Stimulated activated CD8-positive, alpha-beta memory T cell treated with anti-CD3 and anti-CD28 coated beads, Interleukin-4, amount 100 ng/mL, for 48 hours (primary cell): ENCODE measurements at regions not wholly inside any gene's neighbourhood (a gene's known extent, or its start where the extent isn't known, plus 50 kb on each side); places are given as distances from the start of the nearest gene placed in this dataset.

Experiments
- DNase-seq: peaks from one replicate; pipeline ENCODE4 v3.0.0-alpha.2; 2020

DNA sequence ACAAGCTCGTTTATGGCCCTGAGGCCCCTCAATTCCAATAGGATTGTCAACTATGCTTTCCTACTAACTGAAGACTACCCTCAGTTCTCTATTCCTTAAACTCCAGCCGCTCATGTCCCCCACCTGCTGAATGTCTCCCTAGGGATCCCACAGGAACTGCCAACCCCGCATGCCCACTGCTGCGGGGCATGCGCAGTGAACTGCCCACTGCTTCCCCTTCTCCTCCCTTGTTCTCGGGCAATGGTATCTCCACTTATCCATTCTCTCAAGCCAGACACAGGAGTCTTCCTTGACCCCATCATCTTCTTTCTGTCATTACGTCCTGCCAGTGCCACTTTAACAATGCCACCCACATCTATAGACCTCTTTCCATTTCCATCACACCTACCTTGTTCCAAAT is 90.0 kb downstream of the FGF18 start:
- DNase-seq = no peak

DNA sequence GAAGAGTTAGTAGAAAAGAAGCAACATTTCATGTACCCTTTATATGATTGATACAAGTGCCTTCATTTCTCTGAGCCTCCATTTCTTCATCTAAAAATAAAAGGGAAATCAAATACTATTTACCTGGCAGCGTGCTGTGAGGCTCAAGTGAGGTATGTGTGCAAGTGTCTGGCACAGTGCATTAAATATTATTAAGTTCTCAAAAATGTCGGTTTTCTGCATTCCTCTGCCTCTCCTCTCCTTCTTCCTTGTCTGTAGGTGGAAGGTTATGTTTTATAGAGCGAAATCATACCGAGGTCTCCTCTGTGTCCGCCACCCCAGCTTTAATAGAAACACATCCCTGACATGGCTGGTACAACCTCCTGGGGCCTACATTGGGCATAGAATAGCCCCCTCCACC is 93.0 kb downstream of the FGF18 start:
- DNase-seq = no peak

DNA sequence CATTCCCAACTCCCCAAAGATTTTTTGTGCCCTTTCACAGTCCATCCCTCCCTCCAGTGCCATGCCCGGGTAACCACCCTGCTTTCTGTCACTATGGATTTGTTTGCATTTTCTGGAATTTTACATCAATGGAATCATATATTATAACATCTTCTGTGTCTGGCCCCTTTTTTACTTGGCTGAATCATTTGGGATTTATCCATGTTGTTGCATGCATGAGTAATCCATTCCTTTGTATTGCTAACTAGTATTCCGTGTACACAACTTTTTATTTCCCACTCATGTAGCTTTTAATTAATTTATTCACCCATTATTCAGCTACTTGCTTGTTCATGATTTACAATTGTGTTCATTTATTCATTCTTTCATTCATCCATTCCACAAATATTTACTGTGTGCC is 94.1 kb downstream of the FGF18 start:
- DNase-seq = no peak

DNA sequence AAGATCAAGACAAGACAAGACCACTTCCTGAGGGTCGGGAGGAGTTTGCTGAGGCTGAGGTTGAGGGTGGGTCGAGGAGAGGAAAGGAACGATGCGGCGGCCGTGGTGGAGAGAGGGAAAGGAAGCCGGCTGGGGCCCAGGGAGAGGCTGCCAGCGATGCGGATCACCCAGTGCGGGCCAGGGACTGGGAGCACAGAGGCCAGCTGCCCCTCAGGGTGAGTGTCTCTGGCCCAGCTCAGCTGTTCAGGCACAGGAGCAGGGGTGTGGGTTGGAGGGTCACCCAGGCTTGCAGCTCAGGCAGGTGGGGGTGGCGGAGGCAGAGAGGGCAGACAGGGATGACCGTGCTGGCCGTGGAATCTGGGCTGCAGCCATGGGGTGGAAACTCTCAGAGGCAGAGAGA is 99.5 kb downstream of the FGF18 start:
- DNase-seq = no peak

DNA sequence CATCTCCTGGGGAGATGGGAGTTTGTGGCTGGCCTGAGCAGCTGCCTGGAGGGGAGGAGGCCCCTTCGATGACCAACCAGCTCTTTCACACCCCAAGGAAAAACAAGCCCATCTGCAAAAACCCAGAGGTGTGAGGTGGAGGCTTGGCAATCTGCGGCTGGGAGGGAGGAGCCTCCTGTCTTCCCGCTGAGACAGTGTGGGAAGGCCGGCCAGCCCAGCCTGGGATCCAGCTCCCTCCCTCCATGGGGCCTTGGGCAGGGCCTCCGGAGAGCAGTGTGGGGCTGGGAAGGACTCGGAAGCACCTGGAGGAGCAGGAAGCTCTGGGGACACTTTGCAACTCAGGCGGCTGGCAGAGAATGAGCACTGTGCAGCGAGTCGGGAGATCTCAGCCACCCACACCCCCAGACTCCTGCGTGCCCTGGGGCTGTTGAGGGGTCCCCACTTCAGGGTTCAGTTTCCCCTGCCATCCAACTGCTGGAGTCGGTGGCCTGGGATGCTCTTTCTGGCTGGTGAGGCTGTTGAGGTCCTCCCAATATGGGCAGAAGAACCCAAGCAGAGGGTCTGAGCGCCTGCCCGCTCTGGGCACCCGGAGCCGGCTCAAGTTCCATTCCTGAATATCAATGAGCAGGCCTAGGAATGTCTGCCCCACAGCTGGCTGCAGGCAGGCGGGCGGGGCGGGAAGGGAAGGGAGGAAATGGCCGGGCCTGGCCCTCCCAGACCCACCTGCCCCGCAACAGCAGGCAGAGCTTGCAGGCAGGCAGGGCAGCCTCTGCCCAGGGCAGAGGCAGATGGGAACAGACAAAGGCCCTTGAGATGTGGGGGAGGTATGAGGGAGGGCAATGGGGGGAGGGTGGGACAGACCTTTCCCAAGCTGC is 101.1 kb downstream of the FGF18 start:
- DNase-seq = no peak

DNA sequence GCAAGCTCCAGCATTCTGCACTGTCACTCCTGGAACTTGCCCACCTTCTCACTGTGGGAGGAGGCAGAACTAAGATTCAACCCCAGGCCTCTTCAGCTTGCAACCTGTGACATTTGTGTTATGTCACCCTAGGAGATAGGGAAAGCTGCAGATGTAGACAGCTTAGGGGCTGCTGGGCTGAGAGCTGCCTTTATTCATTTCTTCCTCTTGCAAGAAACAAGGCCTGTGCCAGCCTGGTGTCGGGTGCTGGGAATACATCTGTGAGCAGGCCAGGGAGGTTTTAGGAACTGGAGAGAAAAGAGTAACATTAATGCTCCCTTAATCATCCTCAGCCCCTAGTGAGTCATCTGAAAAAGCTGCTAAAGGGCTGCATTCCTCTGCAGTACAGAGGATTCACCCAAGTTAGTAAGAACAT is 101.8 kb downstream of the FGF18 start:
- DNase-seq = no peak

DNA sequence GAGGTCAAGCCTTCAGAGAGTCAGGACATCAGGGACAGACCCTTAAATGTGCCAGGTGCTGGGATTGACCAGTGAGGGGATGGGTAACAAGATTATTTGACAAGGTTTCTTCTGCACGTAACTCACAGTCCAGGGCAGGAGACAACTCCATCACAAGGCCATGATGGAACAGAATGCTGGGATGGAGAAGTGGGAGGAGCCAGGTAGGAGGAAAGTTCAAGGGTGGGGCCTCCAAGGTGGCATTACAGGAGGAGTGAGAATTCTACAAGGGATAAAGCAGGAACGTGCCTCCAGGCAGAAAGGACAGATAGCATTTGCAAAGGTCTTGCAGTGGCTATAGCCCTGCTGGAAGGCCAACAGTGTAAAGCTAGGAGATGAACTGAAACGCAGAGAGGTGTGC is 102.2 kb downstream of the FGF18 start:
- no peak for DNase-seq

DNA sequence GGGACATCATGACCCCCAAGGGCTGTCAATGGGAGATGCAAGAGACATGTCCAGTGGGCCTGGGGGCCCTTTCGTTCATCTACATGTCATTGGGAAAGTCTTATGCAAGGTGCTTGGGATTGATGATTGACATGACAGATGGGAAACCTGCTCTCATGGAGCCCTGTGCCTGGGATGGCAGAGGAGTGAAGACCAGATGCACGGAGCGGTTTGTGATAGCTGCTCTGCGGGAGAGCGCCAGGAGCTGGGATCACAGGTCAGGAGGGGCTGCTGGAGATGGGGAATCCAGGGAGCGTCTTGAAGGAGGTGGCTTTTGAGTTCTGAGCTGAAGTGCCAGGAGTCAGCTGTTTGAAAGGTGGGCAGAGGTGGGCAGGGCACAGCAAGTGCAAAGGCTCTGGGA is 104.3 kb downstream of the FGF18 start:
- no peak for DNase-seq

DNA sequence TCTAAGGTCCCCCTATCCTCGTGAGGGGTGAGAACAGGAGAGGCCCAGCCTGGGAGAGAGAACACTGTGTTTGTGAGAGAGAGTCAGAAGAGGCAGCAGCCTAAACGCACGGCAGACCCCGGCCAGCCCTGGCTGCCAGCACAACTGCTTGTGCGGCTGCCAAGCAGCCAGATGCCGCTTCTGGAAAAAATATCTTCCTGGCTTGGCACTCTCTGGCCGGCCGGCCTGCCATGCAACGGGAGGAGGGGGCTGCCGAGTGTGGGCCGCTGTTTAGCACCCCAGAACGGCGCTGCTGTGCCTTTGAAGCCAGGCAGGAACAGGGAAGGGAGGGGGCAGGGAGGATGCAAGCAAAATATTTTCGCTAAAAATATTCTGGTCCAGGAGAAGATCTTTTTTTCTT is 105.0 kb downstream of the FGF18 start:
- DNase-seq = no peak

DNA sequence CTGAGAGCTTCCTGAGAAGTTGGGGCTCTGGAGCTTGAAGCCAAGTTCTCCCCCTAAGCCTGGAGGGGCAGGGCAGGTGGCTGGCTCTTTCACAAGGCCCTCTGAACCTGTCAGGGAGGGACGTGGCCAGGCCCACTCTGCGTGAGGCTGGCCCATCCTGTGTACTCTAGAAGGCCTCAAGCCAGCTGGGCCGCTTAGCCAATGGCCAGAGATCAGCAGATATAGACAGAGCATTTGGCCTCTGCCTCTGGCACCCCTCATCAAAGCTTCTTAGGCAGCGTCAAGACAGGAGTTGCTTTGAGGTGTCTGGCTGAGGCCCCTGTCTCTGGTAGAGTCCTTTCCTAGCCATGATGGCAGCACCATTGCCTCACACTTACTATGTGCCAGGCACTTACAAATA is 105.6 kb downstream of the FGF18 start:
- DNase-seq = no peak

DNA sequence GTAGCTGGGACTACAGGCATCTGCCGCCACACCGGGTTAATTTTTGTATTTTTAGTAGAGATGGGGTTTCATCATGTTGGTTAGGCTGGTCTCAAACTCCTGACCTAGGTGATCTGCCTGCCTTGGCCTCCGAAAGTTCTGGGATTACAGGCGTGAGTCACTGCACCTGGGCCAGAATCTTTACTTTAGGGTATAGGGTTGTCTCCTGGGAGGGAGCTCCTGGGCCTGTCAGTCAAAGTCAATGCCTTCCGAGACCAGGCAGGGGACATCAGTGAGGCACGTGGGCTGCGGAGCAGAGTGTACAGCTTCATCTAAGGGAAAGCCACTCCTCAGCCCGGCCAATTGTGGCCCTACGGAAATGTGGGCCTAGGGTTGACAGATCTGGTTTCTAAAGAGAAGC is 108.6 kb downstream of the FGF18 start:
- DNase-seq = no peak

DNA sequence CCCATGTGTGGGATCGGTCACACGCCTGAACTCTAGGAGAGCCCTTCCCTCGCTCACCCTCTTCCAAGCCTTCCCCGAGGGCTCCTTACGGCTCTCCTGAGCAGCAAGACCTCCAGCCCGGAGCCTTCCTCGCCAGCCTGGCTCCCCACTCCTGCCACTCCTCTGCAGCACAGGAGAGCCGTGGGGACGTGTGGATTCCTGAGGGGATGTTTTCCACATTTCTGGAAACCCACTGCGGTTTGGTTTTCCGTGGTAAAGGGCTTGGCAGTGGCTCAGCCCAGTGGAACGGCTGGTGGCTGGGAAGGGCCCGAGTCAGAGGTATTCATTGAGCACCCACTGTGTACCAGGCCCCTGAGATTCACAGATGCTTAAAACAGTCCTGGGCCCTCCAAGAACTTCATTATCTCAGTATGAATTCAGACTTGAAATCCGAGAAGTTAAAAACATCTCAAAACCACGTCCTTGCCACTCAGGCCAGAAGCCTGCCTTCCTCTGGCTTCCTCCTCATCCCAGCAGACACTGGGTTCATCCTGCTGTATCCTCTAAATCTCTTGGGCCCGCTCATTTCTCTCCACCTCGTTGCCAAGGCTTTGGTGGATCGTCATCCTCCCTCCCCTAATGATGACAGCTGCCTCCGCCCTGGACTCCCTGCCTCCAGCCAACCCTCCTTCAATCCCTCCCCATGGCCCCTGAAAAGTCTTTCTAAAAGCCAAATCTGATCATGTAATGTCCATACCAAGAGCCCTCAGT is 109.6 kb downstream of the FGF18 start:
- DNase-seq = no peak

DNA sequence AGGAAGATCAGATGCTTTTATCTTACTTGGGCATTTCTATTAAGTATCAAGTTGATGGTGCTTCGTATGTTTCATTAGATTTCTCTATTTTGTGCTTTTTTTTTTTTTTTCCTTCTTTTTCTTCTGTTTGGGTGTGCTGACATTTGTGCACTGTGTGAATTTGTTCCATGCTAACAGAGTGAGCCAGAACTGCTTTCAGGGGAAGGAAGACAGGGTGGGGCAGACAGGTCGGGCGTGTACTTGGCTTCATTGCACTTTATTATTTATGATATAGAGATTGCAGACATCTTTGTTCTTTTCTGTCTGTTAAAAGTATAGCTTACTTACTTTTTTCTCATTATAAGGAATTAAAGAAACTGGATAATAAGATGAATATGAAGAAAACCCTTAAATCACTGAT is 112.2 kb downstream of the FGF18 start:
- no peak for DNase-seq

DNA sequence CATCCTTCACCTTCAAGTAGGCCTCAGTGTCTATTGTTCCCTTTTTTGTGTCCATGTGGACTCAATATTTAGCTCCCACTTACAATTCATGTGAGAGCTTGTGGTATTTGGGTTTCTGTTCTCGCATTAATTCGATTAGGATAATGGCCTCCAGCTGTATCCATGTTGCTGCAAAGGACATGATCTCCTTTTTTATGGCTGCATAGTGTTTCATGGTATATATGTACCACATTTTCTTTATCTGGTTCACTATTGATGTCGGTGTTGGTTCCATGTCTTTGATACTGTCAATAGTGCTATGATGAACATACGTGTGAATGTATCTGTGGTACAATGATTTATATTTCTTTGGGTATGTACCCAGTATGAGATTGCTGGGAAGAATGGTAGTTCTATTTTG is 113.7 kb downstream of the FGF18 start:
- no peak for DNase-seq

DNA sequence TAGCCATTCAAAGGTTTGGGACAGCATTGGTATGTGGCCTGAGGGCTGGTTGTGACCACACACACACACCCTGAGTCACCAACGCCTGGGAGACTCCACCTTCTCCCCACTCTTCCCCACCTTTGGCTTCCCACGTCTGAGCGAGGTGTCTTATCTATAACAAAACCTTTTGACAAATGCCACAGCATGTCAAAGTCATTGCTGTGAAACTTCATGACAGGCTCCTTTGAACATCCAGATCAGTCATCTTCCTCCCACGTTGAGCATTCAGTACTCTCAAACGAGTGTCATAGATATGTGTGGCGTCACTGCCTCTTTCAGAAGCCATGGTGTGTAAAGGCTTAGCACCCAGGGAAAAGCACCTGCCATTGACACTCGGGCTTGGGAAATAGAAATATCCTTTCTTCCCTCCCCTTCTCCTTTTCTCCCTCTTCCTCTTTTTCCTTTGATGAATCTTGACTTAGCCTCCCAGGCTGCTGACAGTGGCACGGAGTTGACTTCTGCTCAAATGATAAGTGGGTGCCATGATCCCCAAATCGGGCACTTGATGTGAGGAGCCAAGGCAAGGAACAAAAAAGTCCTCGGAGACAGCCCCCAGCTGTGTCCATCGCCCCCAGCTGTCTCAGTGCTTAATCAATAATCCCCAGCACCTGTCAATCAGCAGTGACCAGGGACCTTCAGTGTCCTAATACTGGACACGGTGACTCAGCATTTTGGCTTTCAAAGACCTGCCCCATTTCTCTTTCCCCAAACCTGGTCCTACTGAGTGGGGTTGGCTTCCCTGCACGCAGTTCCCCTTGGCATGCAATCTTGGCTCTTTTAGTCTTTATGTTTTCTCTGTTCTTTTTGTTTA is 114.8 kb downstream of the FGF18 start:
- DNase-seq = peak; percentile 30

DNA sequence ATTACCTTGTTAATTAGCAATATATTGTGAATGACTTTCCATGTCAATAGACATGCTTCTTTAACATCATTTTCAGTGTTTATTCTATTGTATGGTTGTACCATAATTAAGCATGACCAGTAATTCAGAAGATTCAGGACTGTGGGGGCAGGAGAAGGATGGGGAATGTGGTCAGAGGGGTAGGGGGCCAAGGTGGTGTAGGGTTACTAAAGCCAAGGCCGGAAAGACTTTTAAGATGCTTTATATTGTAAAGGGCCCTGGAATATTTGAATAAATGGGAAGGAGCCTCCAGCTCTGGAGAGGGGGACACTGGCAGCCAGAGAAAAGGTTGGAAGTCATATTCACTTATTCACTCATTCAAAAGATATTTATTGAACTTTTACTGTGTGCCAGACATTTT is 115.7 kb downstream of the FGF18 start:
- no peak for DNase-seq

DNA sequence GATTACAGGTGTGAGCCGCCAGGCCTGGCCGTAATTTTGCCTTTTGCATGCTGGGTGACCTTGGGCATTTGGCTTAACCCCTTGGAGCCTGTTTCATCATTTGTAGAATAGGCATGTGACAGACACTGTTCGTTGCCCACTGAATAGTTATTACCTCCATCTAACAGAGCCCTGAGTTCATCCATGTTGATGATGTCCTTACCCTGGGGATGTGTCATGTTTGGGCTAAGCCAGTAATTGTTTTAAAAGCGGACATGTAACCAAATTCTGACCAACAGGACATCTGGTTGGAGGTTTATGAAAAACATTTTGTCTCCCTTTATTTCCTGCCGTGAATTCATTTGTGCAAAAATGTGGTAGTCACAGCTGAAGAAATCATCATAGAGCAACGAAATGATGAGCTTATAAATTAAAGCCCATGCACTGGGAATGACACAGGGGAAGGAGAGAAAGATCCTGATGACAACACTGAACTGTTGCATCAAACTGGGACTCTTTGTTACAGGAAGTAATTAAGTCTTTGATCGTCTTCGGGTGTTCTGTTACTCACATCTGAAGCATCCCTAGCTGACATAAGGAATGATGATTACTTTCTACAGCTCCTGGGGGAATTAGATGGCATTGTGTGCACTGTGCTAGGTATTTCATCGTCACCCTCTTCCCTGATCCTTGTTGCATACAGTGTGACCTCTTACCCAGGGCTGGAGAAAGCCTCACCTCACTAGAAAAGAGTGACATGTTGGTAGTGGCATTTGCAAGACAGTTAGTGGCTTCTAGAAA is 117.8 kb downstream of the FGF18 start:
- no peak for DNase-seq

DNA sequence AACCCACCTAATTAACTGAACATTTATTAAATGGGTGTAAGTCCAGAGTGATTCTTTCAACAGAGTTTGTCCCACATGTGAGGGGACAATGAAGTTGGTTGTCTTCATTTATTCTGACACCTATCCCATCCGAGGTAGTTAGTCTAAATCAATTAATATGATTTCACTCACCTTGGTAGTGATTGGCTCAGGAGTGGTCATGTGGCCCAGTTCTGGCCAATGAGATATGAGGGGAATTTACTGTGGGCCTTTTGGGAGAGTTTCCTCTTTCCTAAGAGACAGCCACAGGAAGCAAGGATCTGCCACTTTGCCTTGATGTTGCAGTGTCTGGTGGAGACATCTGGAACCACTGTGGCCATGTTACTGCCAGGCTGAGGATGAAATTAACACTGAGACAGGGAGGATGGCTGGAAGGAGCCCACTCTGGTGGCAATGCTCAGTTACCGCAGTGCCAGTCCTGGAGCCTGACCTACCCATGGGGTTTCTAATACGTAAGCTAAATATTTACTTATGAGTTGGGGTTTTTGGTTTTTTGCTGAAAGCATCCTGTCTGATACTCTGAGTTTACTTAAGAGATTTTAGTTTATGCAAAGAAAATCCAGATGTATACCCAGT is 118.6 kb downstream of the FGF18 start:
- DNase-seq = no peak

DNA sequence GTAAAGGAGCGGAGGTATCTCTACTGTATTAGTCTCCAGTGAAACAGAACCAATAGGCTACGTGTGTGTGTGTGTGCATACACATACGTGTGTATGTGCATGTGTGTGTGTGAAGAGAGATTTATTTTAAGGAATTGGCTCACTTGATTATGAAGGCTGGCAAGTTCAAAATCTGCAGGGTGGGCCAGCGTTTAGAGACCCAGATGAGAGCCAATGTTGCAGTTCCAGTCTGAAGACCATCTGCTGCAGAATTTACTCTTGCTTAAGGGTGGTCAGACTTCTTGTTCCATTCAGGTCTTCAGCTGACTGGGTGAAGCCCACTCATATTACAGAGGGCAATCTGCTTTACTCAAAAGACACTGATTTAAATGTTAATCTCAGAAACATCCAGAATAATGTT is 119.2 kb downstream of the FGF18 start:
- DNase-seq = no peak

DNA sequence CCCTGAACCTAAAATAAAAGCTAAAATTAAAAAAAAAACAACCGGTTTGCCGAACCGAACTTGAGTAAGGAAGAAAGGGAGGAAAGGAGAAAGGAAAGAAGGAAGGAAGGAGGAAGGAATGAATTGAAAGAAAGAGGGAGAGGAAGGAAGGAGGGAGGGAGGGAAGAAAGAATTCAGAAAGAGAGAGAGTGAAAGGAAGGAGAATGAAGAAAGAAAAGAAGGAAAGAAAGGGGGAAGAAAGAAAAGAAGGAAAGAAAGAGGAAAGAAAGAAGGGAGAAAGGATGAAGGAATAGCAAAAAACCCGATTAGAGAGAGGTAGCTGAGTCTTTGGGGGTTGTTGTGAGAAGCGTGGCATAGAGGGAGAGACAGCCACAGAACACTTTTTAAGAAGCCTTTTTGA is 121.4 kb downstream of the FGF18 start:
- DNase-seq = no peak

DNA sequence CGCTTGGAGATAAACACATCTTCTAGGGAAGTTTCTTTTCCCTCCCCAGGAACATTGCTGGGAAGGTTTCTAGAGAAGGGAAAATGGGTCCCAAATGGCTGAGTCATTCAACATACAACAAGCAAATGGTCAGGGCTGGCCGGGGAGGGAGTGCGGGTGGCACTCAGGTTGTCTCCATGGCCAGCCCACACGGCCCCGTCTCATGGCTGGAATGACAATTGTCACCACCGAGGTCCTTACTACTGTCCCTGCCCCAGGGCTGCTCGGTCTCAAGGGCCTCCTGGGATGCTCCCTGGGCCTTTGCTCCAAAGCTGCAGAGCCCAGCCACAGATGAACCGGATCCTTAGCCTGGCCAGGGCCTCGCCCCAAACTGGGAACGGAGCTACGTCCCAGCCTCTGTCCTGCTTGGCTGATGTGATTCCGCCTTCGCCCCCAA is 121.9 kb downstream of the FGF18 start:
- DNase-seq = no peak

DNA sequence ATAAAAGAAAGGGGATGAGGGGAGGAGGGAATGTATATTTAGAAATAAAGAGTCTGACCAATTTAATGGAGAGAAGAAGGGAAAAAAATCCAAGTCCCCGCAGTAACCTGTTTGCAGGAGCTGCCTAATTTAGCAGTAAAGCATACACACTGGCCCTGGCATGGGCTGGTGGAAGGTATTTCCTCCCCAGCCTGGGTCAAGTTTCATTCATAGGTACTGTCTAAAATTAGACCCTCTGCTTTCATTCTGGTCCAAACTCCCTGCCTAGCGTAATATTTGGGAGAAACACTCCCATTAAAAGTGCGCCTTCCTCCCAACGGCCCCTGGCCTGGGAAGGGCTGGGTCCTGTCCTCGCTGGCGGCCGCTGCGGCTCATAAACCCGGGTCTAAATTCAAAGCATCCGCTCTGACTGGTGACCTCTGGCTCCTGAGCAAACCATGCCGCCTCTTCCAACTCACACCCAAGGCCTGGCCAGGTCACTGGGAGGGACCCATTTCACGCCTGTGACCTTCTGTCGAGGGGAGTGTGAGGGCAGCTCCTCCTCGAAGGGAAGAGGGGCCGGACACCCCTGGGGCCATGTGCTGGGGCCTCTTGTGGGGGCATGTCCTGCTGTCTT is 123.2 kb downstream of the FGF18 start:
- DNase-seq = no peak
